Type B pancreatic cell (in vitro differentiated cells): ENCODE measurements at regions not wholly inside any gene's neighbourhood (a gene's known extent, or its start where the extent isn't known, plus 50 kb on each side); places are given as distances from the start of the nearest gene placed in this dataset.
"Not testable (repeated sequence)": the region's sequence is repeated elsewhere in the genome, so short reads cannot be mapped to it uniquely, and the experiment has no call there.

Experiments used
- DNase-seq: peaks from one replicate; pipeline ENCODE4 v3.0.0; 2021; ENCODE audit warnings: mixed read lengths; ENCODE audit not compliant: unreplicated experiment; ENCODE audit errors: extremely low spot score
- H3K27ac Mint-ChIP-seq: 2 replicates; pipeline ENCODE4 v1.8.0; 2021; ENCODE audit warnings: mild to moderate bottlenecking, mixed read lengths
- H3K27me3 Mint-ChIP-seq: 2 replicates; pipeline ENCODE4 v1.8.0; 2021; ENCODE audit warnings: mixed read lengths
- H3K36me3 Mint-ChIP-seq: 2 replicates; pipeline ENCODE4 v1.8.0; 2021; ENCODE audit warnings: mixed read lengths
- H3K4me1 Mint-ChIP-seq: one replicate; pipeline ENCODE4 v1.8.0; 2021; ENCODE audit warnings: mixed read lengths; ENCODE audit not compliant: unreplicated experiment
- H3K4me3 Mint-ChIP-seq: 2 replicates; pipeline ENCODE4 v1.8.0; 2021; ENCODE audit warnings: mild to moderate bottlenecking, mixed read lengths
- H3K9me3 Mint-ChIP-seq: 2 replicates; pipeline ENCODE4 v1.8.0; 2021; ENCODE audit warnings: mixed read lengths
- TF ChIP-seq, protein P1 (sequence below): fragments of 200-600 bp; sonication (generic); conservative IDR thresholded peaks from 2 replicates; pipeline ENCODE4 v1.5.0; 2021; ENCODE audit warnings: antibody characterized with exemption, mild to moderate bottlenecking

DNA sequence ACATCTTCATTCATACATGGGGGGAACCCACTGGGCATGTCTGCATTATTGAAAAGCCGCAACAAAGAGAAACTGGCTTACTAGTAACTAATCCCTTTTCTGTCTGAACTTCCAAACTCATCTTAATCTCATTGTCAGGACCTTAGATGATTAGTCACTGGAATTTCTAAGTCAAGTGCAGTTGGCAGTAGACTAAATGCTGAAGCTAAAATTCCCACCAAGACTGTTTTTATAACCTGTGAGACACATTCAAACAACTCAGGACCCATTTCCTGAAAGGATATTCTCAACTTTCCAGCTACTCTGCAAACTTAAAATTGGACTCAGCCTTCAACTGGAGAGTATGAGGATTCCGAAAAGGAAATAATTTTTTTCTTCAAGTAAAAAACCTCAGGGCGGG is 94.8 kb upstream of the SCAF8 start:
- H3K36me3 Mint-ChIP-seq, result no peaks in the 10 kb centered on the region
- TF ChIP-seq, protein P1, sequence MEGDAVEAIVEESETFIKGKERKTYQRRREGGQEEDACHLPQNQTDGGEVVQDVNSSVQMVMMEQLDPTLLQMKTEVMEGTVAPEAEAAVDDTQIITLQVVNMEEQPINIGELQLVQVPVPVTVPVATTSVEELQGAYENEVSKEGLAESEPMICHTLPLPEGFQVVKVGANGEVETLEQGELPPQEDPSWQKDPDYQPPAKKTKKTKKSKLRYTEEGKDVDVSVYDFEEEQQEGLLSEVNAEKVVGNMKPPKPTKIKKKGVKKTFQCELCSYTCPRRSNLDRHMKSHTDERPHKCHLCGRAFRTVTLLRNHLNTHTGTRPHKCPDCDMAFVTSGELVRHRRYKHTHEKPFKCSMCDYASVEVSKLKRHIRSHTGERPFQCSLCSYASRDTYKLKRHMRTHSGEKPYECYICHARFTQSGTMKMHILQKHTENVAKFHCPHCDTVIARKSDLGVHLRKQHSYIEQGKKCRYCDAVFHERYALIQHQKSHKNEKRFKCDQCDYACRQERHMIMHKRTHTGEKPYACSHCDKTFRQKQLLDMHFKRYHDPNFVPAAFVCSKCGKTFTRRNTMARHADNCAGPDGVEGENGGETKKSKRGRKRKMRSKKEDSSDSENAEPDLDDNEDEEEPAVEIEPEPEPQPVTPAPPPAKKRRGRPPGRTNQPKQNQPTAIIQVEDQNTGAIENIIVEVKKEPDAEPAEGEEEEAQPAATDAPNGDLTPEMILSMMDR, result no peak
- H3K27me3 Mint-ChIP-seq, result no peaks in the 10 kb centered on the region
- no peak for DNase-seq
- no peak overlapping the region for H3K27ac Mint-ChIP-seq
- H3K4me1 Mint-ChIP-seq, result no peaks in the 10 kb centered on the region
- peaks cover 12% of the 10 kb centered on the region for H3K9me3 Mint-ChIP-seq
- no peak overlapping the region for H3K4me3 Mint-ChIP-seq

GRCh38 chr6:154639196-154639595 is 94.0 kb upstream of the SCAF8 start:
- H3K27ac Mint-ChIP-seq, H3K4me1 Mint-ChIP-seq, DNase-seq, H3K4me3 Mint-ChIP-seq, H3K36me3 Mint-ChIP-seq, H3K27me3 Mint-ChIP-seq, H3K9me3 Mint-ChIP-seq: not testable (repeated sequence)

- H3K4me1 Mint-ChIP-seq, result no peaks in the 10 kb centered on the region
- DNase-seq, result no peak
- TF ChIP-seq, protein P1, result no peak
- H3K36me3 Mint-ChIP-seq, result no peaks in the 10 kb centered on the region
- no peak overlapping the region for H3K27ac Mint-ChIP-seq
- H3K4me3 Mint-ChIP-seq, result no peak overlapping the region
- H3K9me3 Mint-ChIP-seq, result peaks cover 5% of the 10 kb centered on the region
- peaks cover 3% of the 10 kb centered on the region for H3K27me3 Mint-ChIP-seq
Observed at GRCh38 chr6:154648188-154648887, 84.9 kb upstream of the SCAF8 start.

- Mint-ChIP-seq H3K4me3 (no peak overlapping the region), H3K27ac (no peak overlapping the region), H3K27me3 (peaks cover 3% of the 10 kb centered on the region), H3K4me1 (no peaks in the 10 kb centered on the region), H3K9me3 (peaks cover 5% of the 10 kb centered on the region), H3K36me3 (no peaks in the 10 kb centered on the region)
- TF ChIP-seq, protein P1, result no peak
- DNase-seq, result no peak
Observed at GRCh38 chr6:154648888-154649205, 84.4 kb upstream of the SCAF8 start.

GRCh38 chr6:154649721-154650120 is 83.5 kb upstream of the SCAF8 start:
- TF ChIP-seq, protein P1, result no peak
- Mint-ChIP-seq H3K27me3 (peaks cover 3% of the 10 kb centered on the region), H3K9me3 (peaks cover 5% of the 10 kb centered on the region), H3K27ac (no peak overlapping the region), H3K36me3 (no peaks in the 10 kb centered on the region), H3K4me1 (no peaks in the 10 kb centered on the region), H3K4me3 (no peak overlapping the region)
- no peak for DNase-seq

- H3K36me3 Mint-ChIP-seq, result no peaks in the 10 kb centered on the region
- H3K27ac Mint-ChIP-seq, result no peak overlapping the region
- no peak overlapping the region for H3K4me3 Mint-ChIP-seq
- H3K9me3 Mint-ChIP-seq, result peaks cover 5% of the 10 kb centered on the region
- TF ChIP-seq, protein P1, result no peak
- no peak for DNase-seq
- no peaks in the 10 kb centered on the region for H3K4me1 Mint-ChIP-seq
- H3K27me3 Mint-ChIP-seq, result peaks cover 3% of the 10 kb centered on the region
Observed at GRCh38 chr6:154650351-154650750, 82.9 kb upstream of the SCAF8 start.
